ENCODE measurements at regions not wholly inside any gene's neighbourhood (a gene's known extent, or its start where the extent isn't known, plus 50 kb on each side); places are given as distances from the start of the nearest gene placed in this dataset. TPM values are rescaled to one million over a fixed set of nuclear protein-coding genes. Genes with fewer than 3 reads are reported as not detected.
"Not testable (repeated sequence)": the region's sequence is repeated elsewhere in the genome, so short reads cannot be mapped to it uniquely, and the experiment has no call there.

DNA sequence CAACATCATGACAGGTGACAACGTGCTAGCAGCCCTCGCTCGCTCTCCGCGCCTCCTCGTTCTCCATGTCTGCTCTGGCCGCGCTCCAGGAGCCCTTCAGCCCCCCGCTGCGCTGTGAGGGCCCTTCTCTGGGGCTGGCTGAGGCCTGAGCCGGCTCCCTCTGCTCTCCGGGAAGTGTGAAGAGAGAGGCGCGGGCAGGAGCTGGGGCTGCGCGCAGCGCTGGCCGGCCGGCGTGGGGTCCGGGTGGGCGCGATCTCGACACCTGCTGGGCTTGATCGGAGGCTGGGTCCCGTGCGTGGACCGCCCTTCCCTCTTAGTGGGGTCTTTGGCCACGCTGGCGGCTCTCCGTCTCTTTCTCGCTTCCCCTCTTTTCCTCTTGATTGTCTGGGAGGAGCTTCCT lies 195.5 kb downstream of the ANKRD30BL start:
- DNase-seq = no peak
- no peak overlapping the region for H3K27ac ChIP-seq
- H3K9me3 ChIP-seq = no peaks in the 10 kb centered on the region
- TF ChIP-seq, protein P1, sequence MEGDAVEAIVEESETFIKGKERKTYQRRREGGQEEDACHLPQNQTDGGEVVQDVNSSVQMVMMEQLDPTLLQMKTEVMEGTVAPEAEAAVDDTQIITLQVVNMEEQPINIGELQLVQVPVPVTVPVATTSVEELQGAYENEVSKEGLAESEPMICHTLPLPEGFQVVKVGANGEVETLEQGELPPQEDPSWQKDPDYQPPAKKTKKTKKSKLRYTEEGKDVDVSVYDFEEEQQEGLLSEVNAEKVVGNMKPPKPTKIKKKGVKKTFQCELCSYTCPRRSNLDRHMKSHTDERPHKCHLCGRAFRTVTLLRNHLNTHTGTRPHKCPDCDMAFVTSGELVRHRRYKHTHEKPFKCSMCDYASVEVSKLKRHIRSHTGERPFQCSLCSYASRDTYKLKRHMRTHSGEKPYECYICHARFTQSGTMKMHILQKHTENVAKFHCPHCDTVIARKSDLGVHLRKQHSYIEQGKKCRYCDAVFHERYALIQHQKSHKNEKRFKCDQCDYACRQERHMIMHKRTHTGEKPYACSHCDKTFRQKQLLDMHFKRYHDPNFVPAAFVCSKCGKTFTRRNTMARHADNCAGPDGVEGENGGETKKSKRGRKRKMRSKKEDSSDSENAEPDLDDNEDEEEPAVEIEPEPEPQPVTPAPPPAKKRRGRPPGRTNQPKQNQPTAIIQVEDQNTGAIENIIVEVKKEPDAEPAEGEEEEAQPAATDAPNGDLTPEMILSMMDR (IDR thresholded peaks at IDR 0.05) = no peak
- TF ChIP-seq POLR2A (IDR thresholded peaks at IDR 0.05) = no peak
- intact Hi-C loops (cut with DNase I; ENCODE audit: low total_unique reads) = no loop called here
- H3K4me3 ChIP-seq = no peak overlapping the region
- H3K27me3 ChIP-seq = no peaks in the 10 kb centered on the region
- H3K4me1 ChIP-seq = no peaks in the 10 kb centered on the region
- H3K36me3 ChIP-seq = no peaks in the 10 kb centered on the region

DNA sequence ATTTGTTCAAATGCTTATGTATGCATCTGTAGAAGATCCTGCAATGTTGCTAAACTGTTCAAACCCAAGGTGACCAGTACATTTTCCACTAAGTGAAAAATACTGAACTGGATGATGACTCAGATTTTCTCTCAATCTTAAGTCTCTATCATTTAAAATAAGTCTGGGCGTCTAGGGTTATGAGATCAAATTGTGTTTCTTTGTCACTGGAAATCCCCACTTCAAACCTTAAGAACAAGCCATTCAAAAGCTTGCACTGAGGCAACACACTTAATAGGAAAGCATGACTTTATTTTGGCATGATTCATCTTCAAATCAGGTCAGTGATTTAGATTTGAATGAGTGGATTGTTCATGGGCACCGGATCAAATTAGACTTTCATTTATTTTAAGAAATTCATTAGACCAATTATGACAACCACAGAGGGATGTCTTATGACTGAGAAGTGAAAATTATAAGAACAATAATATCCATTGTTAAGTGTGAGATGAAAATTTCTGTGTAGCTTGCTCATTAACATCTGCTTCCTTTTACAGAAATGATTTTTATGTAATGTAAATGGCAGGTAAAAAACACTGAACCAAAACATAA lies 203.6 kb downstream of the ANKRD30BL start:
- H3K27me3 ChIP-seq; H3K27ac ChIP-seq; H3K4me3 ChIP-seq; H3K9me3 ChIP-seq; H3K36me3 ChIP-seq; DNase-seq; H3K4me1 ChIP-seq; intact Hi-C loops (cut with DNase I; ENCODE audit: low total_unique reads): not testable (repeated sequence)

DNA sequence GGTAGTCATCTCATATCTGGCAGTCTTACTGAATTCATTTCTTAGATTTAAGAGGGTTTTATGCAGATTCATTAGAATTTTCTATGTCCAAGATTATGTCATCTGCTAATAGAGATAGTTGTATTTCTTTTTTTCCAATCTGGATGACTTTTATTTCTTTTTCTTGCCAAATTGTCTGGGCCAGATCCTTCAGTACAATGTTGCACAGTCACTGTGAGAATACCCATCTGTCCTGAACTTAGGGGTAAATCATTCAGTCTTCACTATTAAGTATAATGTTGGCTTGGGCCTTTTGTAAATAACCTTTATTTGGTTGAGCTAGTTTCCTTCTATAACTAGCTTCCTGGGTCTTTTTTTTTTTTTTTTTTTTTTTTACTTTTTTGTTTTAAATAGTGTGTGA lies 213.1 kb downstream of the ANKRD30BL start:
- intact Hi-C loops (cut with DNase I; ENCODE audit: low total_unique reads); H3K4me3 ChIP-seq; H3K9me3 ChIP-seq; H3K36me3 ChIP-seq; H3K27me3 ChIP-seq; H3K4me1 ChIP-seq; H3K27ac ChIP-seq; DNase-seq: not testable (repeated sequence)

DNA sequence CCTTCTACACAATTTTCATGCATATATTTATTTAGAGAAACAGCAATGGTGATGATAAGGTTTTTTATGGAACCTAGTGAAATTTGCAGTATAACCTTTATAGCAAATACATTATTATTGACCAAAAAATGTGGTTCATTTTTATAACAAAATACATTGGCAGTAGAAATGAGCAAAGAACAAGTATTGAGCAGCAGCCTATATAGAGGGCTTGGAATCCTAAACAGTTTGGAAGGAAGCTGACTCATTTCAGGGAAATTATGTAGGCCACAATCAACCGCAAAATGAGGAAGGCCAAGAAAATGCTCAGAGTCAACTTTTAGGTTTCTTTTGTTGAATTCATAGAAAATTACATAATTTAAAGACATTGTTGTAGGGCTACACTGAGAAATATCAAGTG lies 238.5 kb downstream of the ANKRD30BL start:
- H3K27ac ChIP-seq; H3K9me3 ChIP-seq; DNase-seq; H3K4me3 ChIP-seq; intact Hi-C loops (cut with DNase I; ENCODE audit: low total_unique reads); H3K4me1 ChIP-seq; H3K27me3 ChIP-seq; H3K36me3 ChIP-seq: not testable (repeated sequence)

DNA sequence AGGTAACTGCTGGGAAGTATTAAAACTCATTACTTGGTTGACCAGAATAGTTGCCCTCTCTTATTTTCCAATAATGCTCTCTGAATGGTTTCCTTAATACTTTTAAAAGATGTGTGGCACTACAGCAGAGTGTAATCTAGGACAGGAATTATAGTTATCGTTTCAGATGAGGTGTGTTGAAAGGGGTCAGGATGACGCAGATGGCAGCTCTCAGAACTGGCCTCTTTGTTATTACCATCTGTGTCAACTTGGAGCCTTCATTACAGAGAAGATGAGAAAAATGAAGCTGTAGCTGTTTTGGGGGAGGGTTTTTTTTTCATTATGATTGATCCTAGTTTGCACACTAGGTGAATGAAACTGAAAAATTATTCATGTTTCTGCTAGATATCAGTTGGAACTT lies 238.9 kb downstream of the ANKRD30BL start:
- H3K9me3 ChIP-seq; H3K4me1 ChIP-seq; H3K4me3 ChIP-seq; intact Hi-C loops (cut with DNase I; ENCODE audit: low total_unique reads); DNase-seq; H3K27me3 ChIP-seq; H3K36me3 ChIP-seq; H3K27ac ChIP-seq: not testable (repeated sequence)

Small RNA genes lying in the stretch of these regions (small RNA-seq; reads per million reads assigned to genes)
- gene AC093787.1 = not detected
